Stimulated activated CD4-positive, alpha-beta T cell treated with anti-CD3 and anti-CD28 coated beads, Interleukin-4, amount 100 ng/mL, for 48 hours (primary cell): ENCODE measurements at regions not wholly inside any gene's neighbourhood (a gene's known extent, or its start where the extent isn't known, plus 50 kb on each side); places are given as distances from the start of the nearest gene placed in this dataset.
"Not testable (repeated sequence)": the region's sequence is repeated elsewhere in the genome, so short reads cannot be mapped to it uniquely, and the experiment has no call there.

Experiments
- DNase-seq, 2 donors: peaks; one replicate each; pipeline ENCODE4 v3.0.0-alpha.2; 2020; ENCODE audit warnings: low read depth in 2 of 2

DNA sequence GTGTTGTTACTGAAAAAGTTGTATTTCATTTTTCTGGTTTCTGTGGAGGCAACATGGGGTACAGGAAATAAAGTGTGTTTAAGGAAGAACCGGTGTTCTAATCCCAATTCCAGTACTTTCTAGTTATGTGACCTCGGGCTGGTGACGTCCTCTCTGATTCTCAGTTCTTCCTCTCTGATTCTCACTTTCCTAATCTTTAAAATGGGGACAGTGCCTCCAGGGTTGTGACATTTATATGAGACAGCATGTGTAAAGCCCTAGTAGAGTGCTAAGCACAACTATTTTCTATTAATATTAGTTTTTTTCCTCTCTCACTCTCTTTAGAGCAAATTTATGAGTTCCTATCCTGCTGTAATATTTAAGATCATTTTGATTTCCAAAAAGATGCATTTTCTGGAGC, 50.9 kb upstream of the PTPDC1 start:
- no peak for DNase-seq

DNA sequence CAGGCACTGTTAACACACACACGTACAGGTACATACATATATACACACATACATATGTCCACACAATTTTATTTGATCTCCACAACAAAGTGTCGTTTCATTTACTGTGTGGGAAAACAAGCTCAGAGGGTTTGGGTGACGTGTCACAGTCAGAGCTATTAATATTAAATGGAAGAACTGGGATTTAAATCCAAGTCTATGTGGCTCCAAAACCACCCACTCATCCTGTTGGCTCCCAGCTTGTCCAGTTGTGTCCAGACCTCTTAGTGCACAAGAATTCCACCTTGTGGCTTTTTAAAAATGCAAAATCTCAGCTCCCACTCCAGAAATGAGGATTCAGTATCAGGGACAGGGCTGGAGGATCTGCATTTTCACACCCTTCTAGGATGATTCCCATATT, 52.3 kb upstream of the PTPDC1 start:
- DNase-seq: no peak

DNA sequence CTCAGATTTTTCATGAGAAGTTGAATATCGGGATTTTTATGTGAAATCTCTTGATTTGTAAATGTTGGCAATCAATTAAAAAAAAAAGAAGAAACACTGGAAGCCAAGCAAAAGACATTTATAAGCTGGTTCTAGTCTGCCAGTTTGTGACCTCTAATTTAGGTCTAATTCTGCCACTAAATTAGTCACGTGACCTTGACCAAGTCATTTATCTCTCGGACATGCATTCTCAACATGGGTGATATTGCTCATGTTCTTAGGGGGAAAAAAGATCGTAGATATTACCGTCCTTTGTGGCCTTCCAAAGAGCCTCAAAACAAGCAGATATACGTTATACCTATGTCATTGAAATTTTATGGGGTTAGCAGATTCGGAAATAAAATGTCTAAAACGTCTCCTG, 52.9 kb upstream of the PTPDC1 start:
- no peak for DNase-seq

DNA sequence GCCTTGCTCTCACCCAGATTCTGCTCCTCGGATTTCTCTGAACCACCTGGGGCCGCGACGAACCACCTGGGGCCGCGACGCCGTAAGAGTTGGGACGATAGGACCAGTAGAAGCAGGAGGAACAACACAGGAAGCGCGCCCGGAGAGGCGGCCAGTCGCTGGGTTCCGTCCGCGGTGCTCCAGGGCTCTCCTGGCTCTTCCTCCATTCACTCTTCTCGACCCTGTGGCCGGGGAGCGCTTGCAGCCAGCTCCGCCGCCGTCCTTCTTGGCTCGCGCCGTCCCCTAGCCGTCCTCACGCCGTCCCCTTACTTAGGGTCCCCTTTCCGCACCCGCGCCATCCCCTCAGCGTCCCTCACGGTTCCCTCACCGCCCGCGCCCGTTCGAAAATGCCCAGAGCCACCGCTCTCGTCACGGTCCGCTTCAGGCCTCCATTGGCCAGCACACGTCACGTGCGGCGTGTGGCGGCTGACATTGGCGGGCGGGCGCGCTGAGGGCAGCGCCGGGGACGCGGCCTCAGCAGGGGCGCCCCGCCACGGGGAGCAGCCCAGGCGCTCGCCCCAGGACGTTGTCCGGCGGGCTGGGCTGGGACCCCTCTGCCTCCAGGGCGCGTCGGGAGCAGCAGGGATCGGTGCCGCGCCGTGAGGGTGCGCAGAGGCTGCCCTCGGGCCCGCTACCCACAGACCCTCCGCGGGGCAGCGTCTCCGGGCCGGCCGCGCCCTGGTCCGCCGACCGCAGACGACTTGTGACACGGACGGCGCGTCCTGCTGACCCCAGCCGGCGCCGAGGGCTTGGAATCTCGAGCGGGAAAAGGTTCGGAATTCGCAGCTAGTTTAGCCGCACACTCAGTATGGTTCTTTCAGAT, 53.7 kb upstream of the PTPDC1 start:
- peak; percentile 71 to 77 for DNase-seq

DNA sequence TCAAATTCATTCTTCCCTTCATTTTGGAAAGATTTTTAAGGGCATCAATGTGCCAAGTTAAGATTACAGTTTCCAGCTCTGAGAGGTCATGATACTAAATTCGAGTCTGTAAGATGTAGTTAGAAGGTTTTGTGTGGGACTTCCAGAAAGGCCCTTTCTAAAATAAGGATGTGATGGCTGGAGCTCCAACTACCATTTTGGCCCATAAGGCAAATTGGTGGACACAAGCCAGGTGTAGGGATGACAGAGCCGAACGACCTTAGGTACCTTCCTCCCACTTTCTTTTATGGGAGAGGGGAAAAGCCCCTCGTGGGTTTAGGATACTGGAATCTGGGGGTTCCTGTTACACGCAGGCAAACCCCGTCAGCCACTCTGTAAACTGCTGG, 54.3 kb upstream of the PTPDC1 start:
- DNase-seq: no peak

DNA sequence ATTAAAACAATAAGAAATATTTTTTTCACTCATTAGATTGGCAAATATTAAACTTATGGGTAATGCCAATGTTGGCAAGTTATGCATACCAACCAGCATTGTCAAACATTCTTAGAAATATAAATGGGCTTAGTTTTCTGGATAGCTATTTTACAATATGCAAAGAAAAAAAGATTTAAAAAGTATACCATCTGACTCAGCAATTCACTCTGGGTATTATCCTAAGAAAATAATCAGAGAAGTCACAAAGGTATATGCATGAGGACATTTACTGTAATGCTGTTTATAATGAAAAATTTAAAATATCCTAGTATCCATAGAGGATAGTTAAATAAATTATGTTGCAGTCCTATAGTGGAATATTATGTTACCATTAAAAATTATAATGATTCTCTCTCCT, 57.4 kb upstream of the PTPDC1 start:
- no peak for DNase-seq

DNA sequence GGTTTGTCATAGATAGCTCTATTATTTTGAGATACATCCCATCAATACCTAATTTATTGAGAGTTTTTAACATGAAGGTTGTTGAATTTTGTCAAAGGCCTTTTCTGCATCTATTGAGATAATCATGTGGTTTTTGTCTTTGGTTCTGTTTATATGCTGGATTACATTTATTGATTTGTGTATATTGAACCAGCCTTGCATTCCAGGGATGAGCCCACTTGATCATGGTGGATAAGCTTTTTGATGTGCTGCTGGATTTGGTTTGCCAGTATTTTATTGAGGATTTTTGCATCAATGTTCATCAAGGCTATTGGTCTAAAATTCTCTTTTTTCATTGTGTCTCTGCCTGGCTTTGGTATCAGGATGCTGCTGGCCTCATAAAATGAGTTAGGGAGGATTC, 61.8 kb upstream of the PTPDC1 start:
- not testable (repeated sequence) for DNase-seq

DNA sequence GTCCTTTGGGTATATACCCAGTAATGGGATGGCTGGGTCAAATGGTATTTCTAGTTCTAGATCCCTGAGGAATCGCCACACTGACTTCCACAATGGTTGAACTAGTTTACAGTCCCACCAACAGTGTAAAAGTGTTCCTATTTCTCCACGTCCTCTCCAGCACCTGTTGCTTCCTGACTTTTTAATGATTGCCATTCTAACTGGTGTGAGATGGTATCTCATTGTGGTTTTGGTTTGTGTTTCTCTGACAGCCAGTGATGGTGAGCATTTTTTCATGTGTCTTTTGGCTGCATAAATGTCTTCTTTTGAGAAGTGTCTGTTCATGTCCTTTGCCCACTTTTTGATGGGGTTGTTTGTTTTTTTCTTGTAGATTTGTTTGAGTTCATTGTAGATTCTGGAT, 63.4 kb upstream of the PTPDC1 start:
- not testable (repeated sequence) for DNase-seq

DNA sequence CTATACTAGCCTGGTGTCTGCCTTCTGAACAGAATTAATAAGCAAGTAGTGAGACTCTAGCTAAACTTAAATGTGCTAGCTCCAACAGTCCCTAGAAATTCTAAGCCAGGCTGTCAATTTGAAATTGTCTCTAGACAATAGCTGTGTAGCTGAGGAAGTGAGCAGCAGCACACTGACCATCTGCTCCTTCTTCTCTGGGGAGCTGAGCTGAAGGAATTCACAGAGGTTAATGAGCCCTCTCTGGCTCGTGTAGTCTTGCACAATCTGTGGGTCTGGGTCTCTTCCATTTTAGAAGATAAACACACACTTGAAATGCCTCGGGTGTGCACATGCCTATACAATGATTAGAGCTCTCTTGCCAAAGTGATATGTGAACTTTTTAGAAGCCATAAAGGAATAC, 63.5 kb upstream of the BARX1 start:
- no peak for DNase-seq

DNA sequence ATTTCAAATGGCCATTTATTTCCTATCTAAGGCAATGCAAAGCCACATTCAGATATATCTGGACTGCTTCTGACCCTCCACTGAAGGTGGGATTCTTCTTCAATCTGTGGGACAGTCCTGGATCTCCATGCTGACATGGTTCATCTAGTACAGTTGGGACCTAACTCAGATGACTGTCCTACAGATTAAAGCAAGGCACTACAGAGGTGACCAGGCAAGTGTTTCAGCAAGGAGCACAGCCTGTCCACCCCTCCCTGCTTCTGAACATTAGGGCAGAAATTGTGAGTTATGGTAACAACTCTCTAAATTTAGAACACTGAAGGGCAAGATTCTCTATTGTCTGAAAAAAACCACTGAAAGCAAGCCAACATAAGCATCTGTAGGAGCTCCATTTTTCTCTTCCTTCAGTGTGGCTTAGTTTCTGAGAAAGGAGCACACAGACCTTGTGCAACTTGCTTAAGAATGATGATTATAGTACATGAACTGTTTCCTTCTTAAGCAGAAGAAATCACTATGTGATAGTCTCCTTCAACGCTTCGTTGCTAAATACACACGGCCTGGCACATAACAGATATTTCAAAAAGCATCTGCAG, 62.9 kb upstream of the BARX1 start:
- DNase-seq: no peak

DNA sequence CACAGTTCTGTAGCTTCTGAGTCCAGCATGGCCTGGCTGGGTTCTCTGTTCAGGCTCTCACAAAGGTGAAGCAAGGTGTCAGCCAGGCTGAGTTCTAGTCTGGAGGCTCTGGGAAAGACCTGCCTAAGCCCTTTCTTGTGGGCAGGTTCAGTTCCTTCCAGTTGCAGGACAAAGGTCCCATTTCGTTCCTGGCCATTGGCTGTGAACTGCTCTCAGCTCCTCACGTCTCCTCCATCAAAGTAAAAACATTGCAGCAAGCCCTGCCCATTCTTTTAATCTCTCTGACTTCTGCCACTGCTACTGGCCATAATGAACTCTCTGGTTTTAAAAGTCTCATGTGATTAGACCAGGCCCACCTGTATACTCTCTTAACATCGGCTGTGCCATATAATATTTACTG, 61.6 kb upstream of the BARX1 start:
- no peak for DNase-seq

DNA sequence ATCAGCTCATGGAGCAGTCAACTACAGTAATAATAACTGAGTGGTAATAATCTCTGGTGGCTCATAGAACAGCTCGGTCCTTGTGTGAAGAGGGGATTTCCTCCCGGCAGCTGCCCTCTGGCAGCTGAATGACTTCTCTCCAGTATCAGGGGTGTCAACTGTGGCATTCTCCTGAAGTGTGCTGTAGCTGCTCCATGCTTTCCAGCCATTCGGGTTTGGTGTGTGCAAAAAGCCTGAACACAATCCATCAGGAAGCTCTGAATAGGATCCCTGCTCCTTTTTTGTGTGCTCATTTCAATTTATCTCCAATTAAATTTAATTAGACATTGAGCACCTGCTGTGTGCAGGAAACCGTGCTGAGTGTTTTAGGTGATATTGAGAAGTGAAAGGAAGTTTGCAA, 59.8 kb upstream of the BARX1 start:
- no peak for DNase-seq

DNA sequence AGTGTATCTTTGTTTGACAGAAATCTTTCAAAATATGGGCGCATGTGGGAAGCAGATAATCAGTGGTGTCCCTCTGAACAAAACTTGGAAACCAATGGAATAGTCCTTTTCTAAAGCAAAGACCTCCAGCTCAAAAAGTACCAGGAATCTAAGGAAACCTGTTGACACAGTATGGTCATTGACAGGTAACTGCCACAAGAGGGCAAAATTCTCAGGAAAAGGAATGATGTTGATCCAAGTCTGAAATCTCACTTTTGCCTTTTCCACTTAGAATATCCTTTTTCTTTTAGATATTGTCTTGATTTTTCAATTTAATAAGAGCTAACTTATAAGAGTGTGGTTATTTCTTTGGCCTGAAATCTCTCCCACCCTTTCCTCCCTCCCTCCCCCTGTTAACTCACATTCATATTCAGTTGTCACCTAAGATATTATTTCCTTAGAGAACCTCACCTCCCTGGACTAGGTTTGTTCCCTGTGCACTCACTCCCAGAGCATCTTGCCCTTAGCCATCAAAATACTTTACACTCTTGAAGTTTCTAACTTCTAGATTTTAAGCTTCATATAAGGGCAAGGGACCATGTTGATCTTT, 59.0 kb upstream of the BARX1 start:
- DNase-seq: no peak

DNA sequence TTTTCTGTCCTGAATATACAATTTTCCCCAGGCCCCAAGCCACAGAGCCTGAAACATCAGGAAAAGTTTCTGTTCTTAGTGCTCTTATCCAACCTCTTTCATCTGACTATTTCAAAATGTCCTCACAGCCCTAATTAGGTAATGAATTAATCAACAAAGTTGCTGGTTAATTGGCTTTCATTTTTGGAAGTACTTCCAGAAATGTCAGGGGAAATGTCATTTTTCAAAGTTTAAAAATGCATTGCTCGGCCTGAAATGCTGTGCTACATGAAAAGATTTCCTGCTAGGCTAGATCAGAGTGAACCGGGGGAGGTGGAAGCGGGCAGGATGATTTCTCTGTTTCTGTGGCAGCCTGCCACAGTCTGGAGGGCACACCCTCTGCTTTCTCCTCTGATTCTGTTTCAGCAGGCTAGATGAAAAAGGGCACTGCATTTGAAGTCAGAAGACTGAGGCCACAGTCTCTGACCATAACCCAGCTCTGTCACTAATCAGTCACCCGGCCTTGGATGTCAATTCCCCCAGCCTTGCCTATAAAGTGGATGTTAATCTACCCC, 55.9 kb upstream of the BARX1 start:
- DNase-seq: no peak

DNA sequence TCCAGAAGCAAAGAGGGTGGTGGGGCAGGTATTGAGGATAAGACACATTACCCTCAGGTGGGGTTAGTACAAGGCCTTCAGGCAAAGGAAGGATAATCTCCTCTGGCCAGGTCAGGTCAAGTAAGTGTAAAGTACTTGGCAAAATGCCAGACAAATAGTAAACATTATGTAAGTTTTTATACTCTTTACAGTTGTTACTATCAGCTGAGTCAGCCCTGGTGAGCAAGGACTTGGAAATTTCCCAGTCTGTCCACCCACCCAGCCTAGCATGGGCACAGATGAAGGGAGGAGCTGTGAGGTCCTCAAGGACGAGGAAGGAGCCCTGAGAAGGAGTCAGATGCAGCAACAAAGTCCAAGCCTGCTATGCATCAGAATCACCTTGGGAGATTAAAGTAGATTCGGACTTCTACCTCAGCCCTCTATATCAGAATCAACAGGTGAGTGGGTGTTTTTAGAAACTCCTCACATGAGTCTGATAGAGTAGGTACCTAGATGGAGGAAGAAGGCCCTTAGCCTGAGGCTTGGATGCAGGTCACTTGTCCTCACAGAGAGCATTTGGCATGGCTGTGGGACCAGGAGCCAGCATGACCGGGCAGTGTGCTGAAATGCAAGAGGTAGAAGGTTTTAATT, 50.2 kb upstream of the BARX1 start:
- no peak for DNase-seq
